Hepatocyte (in vitro differentiated cells): ENCODE measurements at regions not wholly inside any gene's neighbourhood (a gene's known extent, or its start where the extent isn't known, plus 50 kb on each side); places are given as distances from the start of the nearest gene placed in this dataset.

Source experiments
- DNase-seq: peaks from one replicate; pipeline ENCODE4 v3.0.0-alpha.2; 2016; ENCODE audit warnings: low spot score
- H2AFZ ChIP-seq: fragments of 200-600 bp; sonication (generic); 2 replicates; pipeline ENCODE4 v1.6.0; 2016; ENCODE audit warnings: antibody characterized with exemption, mild to moderate bottlenecking
- H3K27ac ChIP-seq: fragments of 200-600 bp; sonication (generic); 2 replicates; pipeline ENCODE4 v1.5.1; 2016; ENCODE audit warnings: mild to moderate bottlenecking
- H3K27me3 ChIP-seq: fragments of 200-600 bp; sonication (generic); 2 replicates; pipeline ENCODE4 v1.6.1; 2016
- H3K36me3 ChIP-seq: fragments of 200-600 bp; sonication (generic); replicated peaks from 2 replicates; pipeline ENCODE4 v1.5.1; 2016; ENCODE audit warnings: low read depth; ENCODE audit not compliant: insufficient read depth
- H3K4me1 ChIP-seq: fragments of 200-600 bp; sonication (generic); 2 replicates; pipeline ENCODE4 v1.5.1; 2016; ENCODE audit warnings: mild to moderate bottlenecking, moderate library complexity; ENCODE audit not compliant: insufficient read depth
- H3K4me2 ChIP-seq: fragments of 200-600 bp; sonication (generic); 2 replicates; pipeline ENCODE4 v1.6.0; 2016
- H3K4me3 ChIP-seq: fragments of 200-600 bp; sonication (generic); 2 replicates; pipeline ENCODE4 v1.5.1; 2016; ENCODE audit warnings: mild to moderate bottlenecking
- H3K79me2 ChIP-seq: fragments of 200-600 bp; sonication (generic); 2 replicates; pipeline ENCODE4 v1.6.0; 2017; ENCODE audit warnings: mild to moderate bottlenecking
- H3K9me2 ChIP-seq: fragments of 200-600 bp; sonication (generic); replicated peaks from 2 replicates; pipeline ENCODE4 v1.6.0; 2017; ENCODE audit warnings: mild to moderate bottlenecking; ENCODE audit not compliant: insufficient read depth
- H3K9me3 ChIP-seq: fragments of 200-600 bp; sonication (generic); 2 replicates; pipeline ENCODE4 v1.5.1; 2016; ENCODE audit warnings: low read depth, mild to moderate bottlenecking
- H4K20me1 ChIP-seq: fragments of 200-600 bp; sonication (generic); 2 replicates; pipeline ENCODE4 v1.6.0; 2016; ENCODE audit warnings: mild to moderate bottlenecking; ENCODE audit not compliant: insufficient read depth, poor library complexity, severe bottlenecking
- EZH2 ChIP-seq: fragments of 200-600 bp; sonication (generic); IDR thresholded peaks from 2 replicates; pipeline ENCODE4 v1.6.1; 2016; ENCODE audit warnings: antibody characterized with exemption, mild to moderate bottlenecking, borderline replicate concordance
- EZH2phosphoT487 ChIP-seq: fragments of 200-600 bp; sonication (generic); IDR thresholded peaks from one replicate; pipeline ENCODE4 v1.6.1; 2018; ENCODE audit warnings: antibody characterized with exemption, mild to moderate bottlenecking, low read depth, moderate library complexity; ENCODE audit not compliant: unreplicated experiment, severe bottlenecking
- WGBS: methylation state at CpG from one replicate; pipeline ENCODE4 v1.1.6; 2016; ENCODE audit warnings: low lambda C conversion rate; ENCODE audit errors: missing lambda C conversion rate; 5-methylcytosine and 5-hydroxymethylcytosine counted together
- TF ChIP-seq, protein P1 (sequence below): fragments of 200-600 bp; sonication (generic); IDR thresholded peaks from 2 replicates; pipeline ENCODE4 v1.5.1; 2016; ENCODE audit warnings: antibody characterized with exemption, mild to moderate bottlenecking; ENCODE audit not compliant: poor library complexity

DNA sequence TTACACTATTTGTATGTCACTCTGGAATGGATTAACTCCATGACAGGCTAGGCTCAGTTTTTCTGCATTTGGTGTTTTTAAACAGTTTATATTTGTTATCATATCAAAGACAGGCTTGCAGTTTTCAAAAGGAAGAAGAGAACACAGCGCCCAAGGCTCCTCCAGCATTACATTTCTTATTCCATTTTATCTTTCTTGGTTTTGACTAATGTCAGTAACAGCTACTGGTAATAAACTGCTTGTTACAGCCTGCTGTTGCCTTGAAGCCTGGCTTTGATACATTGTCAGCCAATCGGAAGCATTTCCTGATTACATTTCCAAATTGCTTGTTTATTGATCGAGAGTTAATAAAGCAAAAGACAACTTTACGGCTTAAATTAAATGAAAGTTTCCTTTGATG lies 166.0 kb upstream of the MDFIC start:
- H3K4me2 ChIP-seq = no peak overlapping the region
- H3K9me3 ChIP-seq = no peaks in the 10 kb centered on the region
- H4K20me1 ChIP-seq = no peaks in the 10 kb centered on the region
- no peaks in the 10 kb centered on the region for H3K4me1 ChIP-seq
- TF ChIP-seq EZH2phosphoT487 = no peak
- TF ChIP-seq EZH2 = no peak
- TF ChIP-seq, protein P1, sequence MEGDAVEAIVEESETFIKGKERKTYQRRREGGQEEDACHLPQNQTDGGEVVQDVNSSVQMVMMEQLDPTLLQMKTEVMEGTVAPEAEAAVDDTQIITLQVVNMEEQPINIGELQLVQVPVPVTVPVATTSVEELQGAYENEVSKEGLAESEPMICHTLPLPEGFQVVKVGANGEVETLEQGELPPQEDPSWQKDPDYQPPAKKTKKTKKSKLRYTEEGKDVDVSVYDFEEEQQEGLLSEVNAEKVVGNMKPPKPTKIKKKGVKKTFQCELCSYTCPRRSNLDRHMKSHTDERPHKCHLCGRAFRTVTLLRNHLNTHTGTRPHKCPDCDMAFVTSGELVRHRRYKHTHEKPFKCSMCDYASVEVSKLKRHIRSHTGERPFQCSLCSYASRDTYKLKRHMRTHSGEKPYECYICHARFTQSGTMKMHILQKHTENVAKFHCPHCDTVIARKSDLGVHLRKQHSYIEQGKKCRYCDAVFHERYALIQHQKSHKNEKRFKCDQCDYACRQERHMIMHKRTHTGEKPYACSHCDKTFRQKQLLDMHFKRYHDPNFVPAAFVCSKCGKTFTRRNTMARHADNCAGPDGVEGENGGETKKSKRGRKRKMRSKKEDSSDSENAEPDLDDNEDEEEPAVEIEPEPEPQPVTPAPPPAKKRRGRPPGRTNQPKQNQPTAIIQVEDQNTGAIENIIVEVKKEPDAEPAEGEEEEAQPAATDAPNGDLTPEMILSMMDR = no peak
- H2AFZ ChIP-seq = no peak overlapping the region
- H3K36me3 ChIP-seq = no peaks in the 10 kb centered on the region
- no peaks in the 10 kb centered on the region for H3K27me3 ChIP-seq
- no peak overlapping the region for H3K4me3 ChIP-seq
- H3K9me2 ChIP-seq = no peaks in the 10 kb centered on the region
- no peak overlapping the region for H3K27ac ChIP-seq
- no peaks in the 10 kb centered on the region for H3K79me2 ChIP-seq
- 49% methylated on average over 4 of the region's 4 CpGs for WGBS
- DNase-seq = no peak

DNA sequence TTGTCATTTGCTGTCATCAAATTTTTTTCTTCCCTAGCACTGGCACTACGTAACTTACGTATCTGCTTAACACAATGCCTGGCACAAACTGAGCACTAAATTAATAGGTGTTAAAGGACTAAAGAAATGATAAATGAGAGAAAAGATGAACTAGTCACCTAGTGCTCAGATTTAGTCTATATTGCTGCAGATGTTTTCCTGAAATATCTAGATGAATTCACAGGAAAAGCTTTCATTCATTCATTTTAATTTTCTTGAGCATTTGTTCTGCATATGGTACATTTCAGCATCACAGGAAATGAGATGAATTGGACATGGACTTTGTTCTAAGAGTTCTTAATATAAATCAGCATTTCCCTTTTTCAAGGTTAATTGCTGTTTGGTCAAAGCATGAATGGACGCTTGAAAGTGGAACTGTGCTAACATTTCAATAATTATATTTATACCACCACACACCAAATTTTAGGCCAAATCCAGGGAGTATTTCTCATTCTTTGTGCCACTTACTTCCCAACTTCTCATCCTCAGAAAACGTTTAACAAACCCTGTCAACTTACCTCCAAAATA lies 163.2 kb upstream of the MDFIC start:
- no peak for DNase-seq
- H3K79me2 ChIP-seq = no peaks in the 10 kb centered on the region
- H3K27me3 ChIP-seq = no peaks in the 10 kb centered on the region
- H3K9me2 ChIP-seq = no peaks in the 10 kb centered on the region
- H3K36me3 ChIP-seq = no peaks in the 10 kb centered on the region
- no peak overlapping the region for H3K4me2 ChIP-seq
- H4K20me1 ChIP-seq = no peaks in the 10 kb centered on the region
- H3K27ac ChIP-seq = no peak overlapping the region
- H2AFZ ChIP-seq = no peak overlapping the region
- H3K4me1 ChIP-seq = no peaks in the 10 kb centered on the region
- 85% methylated on average over 4 of the region's 4 CpGs for WGBS
- no peaks in the 10 kb centered on the region for H3K9me3 ChIP-seq
- TF ChIP-seq EZH2phosphoT487 = no peak
- TF ChIP-seq, protein P1 = no peak
- no peak for TF ChIP-seq EZH2
- no peak overlapping the region for H3K4me3 ChIP-seq

DNA sequence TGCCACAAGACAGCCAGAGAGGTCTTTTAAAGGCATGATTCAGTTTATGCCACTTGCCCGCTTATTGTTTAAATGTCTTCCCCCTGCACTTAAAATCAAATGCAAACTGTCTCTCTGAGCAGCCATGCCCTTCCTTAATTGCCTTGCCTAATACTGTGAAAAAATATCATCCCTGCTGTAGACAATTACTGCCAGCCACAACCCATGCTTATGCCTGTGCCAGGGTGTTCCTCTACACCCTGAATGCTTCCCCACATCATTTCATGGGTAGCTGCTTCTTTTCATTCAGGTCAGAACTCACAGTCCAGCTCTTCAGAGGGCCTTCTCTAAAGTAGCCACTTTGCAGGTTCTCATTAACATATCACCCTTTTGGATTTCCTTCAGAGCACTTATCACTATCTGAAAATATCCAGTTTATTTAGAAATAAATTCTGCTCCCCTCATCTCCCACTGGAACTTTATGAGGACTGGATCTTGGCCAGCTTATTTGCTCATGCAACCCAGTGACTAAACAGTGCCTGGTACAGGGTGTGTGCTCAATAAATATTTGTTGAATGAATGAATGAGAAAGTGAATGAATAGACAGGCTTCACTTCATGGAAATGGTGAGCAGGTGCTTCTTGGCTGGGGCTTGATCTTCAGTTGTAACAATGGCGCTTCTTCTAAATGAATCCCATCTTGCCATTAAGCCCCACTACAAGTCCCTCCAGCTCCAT lies 162.4 kb upstream of the MDFIC start:
- H3K36me3 ChIP-seq = no peaks in the 10 kb centered on the region
- TF ChIP-seq EZH2phosphoT487 = no peak
- no peak for TF ChIP-seq EZH2
- TF ChIP-seq, protein P1 = no peak
- no peaks in the 10 kb centered on the region for H3K79me2 ChIP-seq
- H3K4me1 ChIP-seq = no peaks in the 10 kb centered on the region
- no peak overlapping the region for H3K4me3 ChIP-seq
- H2AFZ ChIP-seq = no peak overlapping the region
- no peaks in the 10 kb centered on the region for H3K9me2 ChIP-seq
- no peaks in the 10 kb centered on the region for H3K9me3 ChIP-seq
- no peak overlapping the region for H3K27ac ChIP-seq
- no peaks in the 10 kb centered on the region for H4K20me1 ChIP-seq
- no peaks in the 10 kb centered on the region for H3K27me3 ChIP-seq
- no peak overlapping the region for H3K4me2 ChIP-seq
- DNase-seq = no peak
- WGBS = 97% methylated on average over 2 of the region's 2 CpGs
